CD4-positive, alpha-beta T cell treated with Interleukin-15 for 4 hours (primary cell): ENCODE measurements at regions not wholly inside any gene's neighbourhood (a gene's known extent, or its start where the extent isn't known, plus 50 kb on each side); places are given as distances from the start of the nearest gene placed in this dataset.
"Not testable (repeated sequence)": the region's sequence is repeated elsewhere in the genome, so short reads cannot be mapped to it uniquely, and the experiment has no call there.

Experiments used
- DNase-seq: peaks from one replicate; pipeline ENCODE4 v3.0.0-alpha.2; 2020; ENCODE audit warnings: low spot score

- DNase-seq, result no peak
Observed at GRCh38 chr1:60268451-60268850, 194.9 kb upstream of the C1orf87 start.

- DNase-seq, result no peak
Observed at GRCh38 chr1:60265560-60266535, 192.3 kb upstream of the C1orf87 start.

- no peak for DNase-seq
Observed at GRCh38 chr1:60262701-60263100, 189.1 kb upstream of the C1orf87 start.

GRCh38 chr1:60257531-60257930 is 184.0 kb upstream of the C1orf87 start:
- DNase-seq, result no peak

- DNase-seq, result no peak
Observed at GRCh38 chr1:60255565-60255964, 182.0 kb upstream of the C1orf87 start.

- no peak for DNase-seq
Observed at GRCh38 chr1:60251426-60251825, 177.9 kb upstream of the C1orf87 start.

- not testable (repeated sequence) for DNase-seq
Observed at GRCh38 chr1:60247467-60247866, 173.9 kb upstream of the C1orf87 start.

- no peak for DNase-seq
Observed at GRCh38 chr1:60245324-60245723, 171.8 kb upstream of the C1orf87 start.

- no peak for DNase-seq
Observed at GRCh38 chr1:60244906-60245305, 171.3 kb upstream of the C1orf87 start.

- no peak for DNase-seq
Observed at GRCh38 chr1:60235275-60235674, 161.7 kb upstream of the C1orf87 start.

- DNase-seq, result no peak
Observed at GRCh38 chr1:60234776-60235175, 161.2 kb upstream of the C1orf87 start.

GRCh38 chr1:60229821-60230220 is 156.3 kb upstream of the C1orf87 start:
- no peak for DNase-seq

GRCh38 chr1:60228041-60228491 is 154.5 kb upstream of the C1orf87 start:
- no peak for DNase-seq

GRCh38 chr1:60227601-60228000 is 154.0 kb upstream of the C1orf87 start:
- no peak for DNase-seq

- DNase-seq, result no peak
Observed at GRCh38 chr1:60225486-60225885, 151.9 kb upstream of the C1orf87 start.

GRCh38 chr1:60224523-60224922 is 151.0 kb upstream of the C1orf87 start:
- DNase-seq, result no peak

GRCh38 chr1:60223158-60223557 is 149.6 kb upstream of the C1orf87 start:
- DNase-seq, result no peak

- no peak for DNase-seq
Observed at GRCh38 chr1:60222360-60223115, 149.0 kb upstream of the C1orf87 start.

- no peak for DNase-seq
Observed at GRCh38 chr1:60213253-60213652, 139.7 kb upstream of the C1orf87 start.

GRCh38 chr1:60196026-60196425 is 122.5 kb upstream of the C1orf87 start:
- no peak for DNase-seq

GRCh38 chr1:60185684-60186083 is 112.1 kb upstream of the C1orf87 start:
- DNase-seq, result no peak

GRCh38 chr1:60184521-60184920 is 111.0 kb upstream of the C1orf87 start:
- no peak for DNase-seq
